DMS53 (cell line): ENCODE measurements at regions not wholly inside any gene's neighbourhood (a gene's known extent, or its start where the extent isn't known, plus 50 kb on each side); places are given as distances from the start of the nearest gene placed in this dataset.

ENCODE experiments used
- DNase-seq: peaks from one replicate; lab custom pipeline; 2025; lab: John Stamatoyannopoulos, UW

DNA sequence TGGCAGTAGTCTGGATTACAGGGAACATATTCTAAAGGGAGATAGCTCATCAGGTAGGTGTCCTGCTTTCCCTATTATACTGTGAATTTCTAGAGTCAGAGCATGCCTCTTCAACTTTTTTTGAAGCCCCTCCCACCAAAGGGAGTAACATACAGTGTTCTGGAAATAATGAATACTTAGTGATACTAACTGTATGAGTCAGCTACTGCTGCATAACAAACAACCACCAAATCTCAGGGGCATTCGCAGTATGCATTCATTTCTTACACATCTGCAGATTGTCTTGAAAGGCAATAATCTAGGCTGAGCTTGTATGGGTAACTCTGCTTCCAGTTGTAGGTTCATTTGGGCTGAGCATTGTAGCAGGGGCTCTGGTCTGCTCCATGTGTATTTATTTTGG lies 409.7 kb upstream of the SPRED2 start:
- DNase-seq = no peak

DNA sequence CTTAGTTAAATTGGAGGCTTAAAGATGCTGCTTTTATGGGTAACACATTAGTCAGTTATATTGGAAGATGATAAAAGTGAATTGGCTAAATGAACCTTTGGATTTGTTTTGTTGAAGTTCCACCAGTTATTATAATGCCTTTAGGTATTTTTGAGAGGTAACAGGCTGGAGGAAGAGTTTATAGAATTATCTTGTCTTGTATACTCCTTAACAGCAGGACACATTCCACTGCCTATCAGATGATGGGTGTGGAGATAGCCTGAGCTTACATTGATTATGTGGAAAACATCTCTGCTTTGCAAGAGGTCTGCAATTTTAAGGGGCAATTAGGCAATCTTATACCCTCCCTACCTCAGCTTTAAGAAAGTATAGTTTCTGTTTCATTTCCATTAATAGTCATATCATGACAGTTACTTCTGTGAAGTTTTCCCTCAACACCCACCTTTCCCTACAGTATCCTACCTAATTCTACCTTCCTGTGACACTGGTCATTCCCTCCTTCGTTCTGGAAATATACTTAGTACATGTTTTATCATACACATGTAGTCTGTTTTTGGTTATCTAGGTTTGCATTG lies 403.7 kb upstream of the SPRED2 start:
- no peak for DNase-seq

DNA sequence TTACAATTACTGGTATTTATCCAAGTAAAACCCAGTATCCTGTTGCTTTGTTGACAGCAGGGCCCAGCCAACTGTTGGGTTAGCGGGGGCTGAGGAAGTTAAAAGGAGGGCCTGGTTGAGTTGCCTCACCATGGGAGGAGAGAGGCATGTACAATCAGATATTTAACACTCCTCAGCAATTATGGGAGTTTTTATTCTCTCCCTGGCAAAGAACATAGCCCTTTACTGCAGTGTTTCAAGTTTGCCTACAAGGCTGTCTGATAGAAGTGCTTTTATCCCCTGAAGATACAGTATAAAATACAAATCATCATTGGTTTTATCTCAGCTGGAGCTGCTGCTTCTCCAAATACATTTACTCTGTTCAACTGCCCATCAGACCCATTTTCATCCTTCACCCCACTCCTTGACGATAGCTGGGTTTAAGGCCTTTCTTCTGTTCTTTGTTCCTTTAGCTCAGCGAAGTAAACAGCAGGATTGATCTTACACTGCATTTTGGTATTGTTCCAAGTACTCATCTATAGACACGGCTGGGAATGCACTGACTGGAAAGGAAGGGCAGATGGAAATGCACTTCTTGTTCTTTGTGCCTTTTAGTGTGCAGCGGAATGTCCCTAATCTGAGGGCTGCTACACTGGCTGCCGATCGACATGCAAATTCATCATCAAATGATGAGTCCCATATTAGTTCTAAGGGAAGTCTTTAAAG lies 402.5 kb upstream of the SPRED2 start:
- no peak for DNase-seq

DNA sequence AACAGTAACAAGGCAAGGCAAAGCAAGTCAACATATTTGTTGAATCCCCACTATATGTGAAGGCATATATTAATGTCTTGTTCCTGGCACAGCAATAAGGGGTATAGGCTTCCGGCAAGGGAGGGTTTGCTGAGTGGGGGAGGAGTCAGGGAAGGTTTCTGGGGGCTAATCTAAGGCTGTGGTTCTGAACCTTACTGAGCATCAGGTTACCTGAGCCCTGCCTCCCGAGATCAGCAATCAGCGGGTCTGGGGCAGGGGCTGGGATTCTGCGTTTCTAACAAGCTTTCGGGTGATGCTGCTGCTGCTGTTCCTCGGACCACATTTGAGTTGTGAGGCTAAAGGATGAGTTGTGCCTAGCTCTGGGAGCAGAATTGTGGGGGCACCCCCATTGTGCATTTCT lies 401.7 kb upstream of the SPRED2 start:
- DNase-seq = no peak

DNA sequence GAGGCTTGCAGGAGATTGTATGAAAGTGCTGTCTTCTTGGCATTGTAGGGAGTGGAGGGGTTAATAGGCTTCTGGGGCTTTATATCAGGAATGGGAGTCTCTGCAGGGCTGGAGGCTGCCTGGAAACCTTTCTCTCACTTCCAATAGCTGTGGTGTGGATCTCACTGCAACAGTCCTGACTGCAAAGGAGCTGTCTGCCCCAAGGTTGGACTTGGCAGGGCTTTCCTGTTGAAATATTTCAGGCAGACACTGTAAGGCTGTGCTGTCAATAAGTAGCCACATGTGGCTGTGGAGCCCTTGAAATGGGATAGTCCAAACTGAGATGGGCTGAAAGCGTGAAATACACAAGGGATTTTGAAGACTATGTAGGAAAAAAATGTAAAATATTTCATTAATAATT lies 399.1 kb upstream of the SPRED2 start:
- no peak for DNase-seq

DNA sequence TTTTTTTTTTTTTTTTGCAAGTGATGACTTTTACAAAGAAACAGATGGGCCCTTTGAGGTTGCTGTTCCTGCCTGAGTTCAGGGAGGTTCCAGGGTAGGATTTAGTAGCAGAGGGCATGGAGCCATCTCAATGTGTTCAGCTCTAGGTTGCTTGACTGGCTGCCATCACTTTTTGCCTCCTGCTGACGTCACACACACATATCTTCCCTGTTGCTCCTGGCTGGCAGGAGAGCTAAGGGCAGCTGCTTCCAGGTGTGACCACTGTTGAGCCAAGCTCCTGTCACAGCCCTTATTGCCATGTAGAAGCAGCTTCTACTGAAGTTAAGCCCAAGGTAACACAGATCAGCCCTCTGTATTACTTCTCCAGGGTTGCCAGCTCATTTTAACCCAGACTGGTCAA lies 394.2 kb upstream of the SPRED2 start:
- DNase-seq = no peak

DNA sequence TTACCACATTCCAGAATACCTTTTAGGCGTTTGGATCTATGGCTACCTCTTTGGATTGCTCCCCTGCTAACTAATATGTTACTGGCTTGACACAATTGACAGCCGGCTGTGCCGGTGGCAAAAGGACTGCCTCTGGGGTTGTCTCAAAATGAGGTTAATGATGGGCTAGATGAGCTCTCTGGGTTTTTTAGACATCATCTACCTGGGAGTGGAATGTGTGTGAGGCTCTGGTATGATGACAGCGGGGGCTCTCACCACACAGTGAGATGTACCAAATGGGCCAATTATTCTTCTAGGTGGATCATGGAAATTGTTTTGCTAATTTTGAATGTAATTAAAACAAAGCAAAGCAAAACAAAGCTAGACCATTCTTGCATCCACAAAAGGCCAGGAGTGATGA lies 391.1 kb upstream of the SPRED2 start:
- DNase-seq = no peak

DNA sequence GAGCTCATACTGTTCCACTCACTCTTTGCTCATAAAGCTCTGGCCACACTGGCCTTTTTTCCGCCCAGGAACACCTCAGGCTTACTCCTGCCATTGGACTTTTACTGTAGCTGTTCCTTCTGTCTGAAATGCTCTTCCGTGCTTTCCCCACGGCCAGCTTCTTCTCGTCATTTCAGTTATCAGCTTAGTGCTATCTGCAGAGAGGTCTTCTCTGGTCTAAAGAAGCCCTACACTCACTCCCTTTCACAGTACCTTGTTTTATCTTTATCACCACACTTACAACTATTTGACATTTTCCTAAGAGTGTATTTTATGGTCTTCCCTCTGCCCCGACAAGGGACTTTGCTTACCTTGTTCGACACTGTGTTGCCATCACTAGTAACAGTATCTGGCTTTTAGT lies 388.1 kb upstream of the SPRED2 start:
- no peak for DNase-seq

DNA sequence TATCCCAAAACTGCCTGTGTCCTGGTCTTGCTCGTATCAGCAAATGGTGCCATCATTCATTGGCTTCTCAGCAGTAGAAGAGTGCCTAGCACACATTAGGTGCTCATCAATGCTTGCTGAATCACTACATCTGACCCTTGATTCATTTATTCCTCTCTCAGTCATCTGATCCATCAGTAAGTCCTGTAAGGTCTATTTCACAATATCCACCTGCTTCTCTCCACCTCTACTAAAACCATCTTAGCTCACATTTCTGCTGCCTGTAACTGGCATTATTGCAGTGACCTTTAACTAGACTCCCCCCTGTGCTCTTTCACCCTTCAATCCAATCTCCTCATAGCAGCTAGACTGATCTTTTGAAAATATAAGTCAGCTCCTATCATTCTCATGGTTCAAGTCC lies 387.6 kb upstream of the SPRED2 start:
- DNase-seq = no peak

DNA sequence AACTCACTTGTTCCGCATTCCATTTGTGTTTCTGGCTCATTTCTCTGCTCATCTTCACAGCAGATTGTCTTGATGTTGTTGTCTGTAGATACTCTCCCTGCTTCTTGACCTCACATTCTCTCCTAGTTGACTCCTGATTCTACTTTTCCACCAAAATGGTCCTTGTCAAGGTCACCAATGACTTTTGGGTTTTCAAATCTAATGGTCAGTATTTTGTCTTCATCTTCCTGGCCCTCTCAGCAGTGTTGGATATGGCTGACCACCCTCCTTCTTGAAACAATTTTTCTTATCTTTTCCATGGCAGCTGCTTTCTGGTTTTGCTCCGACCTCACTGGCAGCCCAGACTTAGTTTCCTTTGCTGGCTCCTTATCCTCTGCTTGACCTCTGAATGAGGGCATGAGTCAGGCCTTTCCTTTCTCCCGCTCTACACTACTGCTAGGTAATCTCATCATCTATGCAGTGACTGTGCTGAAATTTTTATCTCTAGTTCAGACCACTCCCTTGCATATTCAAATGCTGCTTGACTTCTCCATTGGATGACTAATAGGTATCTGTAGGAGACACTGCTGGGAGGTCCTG lies 386.6 kb upstream of the SPRED2 start:
- no peak for DNase-seq

DNA sequence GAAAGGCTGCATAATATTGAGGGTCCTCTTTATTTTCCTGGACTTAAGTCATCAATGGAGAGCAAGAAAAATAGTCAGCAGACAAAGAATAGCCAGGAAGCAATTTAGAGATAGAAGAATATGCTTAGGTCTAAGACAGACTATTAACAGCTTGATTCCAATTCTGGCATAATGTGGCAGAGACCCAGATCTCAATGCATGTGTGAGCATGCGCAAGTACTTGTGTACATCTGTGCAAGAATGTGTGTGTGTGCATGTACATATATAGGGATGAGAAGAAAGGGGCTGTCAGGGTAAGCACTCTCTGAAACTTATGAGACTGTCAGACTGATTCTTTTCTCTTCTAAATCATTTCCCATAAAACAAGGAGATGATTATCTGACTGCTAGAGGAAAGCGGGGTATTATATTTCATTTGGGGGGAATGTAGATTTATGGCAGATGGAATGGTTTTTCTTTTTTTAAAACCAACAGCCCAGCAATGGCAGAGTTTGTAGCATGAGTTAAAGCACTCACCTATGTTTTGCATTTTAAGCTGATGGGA lies 381.3 kb upstream of the SPRED2 start:
- DNase-seq = no peak

DNA sequence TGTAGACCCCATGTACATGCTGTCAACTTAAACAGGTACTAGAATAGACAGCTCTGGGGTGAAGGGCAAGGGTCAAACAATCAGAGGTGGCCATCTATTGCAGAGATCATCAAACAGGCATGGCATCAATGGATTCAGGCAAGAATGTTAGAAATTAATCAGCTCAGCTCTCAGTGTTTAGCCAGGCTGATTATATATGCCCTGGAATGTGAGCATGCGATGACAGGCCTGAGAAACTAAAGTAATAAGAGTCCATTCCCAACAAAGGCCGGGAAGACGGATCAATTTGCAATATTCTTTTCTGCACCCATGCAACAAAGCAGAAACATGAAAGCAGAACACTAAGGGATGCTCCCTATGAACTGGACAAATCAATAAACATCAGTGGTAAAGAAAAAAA lies 380.5 kb upstream of the SPRED2 start:
- DNase-seq = no peak

DNA sequence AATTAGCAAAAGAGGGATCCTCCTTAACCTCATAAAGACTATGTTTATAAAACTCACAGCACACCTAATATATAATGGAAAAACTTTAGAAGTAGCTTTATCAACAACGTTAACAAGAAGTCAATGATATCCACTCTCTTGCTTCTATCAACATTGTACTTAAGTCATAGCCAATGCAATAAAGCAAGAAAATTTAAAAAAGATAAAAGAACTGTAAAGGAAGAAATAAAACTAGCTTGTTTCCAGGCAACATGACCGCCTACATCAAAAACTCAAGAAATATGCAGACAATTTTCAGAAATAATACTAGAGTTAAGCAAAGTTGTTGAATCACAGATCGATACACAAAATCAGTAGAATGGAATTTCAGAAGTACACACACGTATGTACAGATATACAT lies 375.5 kb upstream of the SPRED2 start:
- DNase-seq = no peak

DNA sequence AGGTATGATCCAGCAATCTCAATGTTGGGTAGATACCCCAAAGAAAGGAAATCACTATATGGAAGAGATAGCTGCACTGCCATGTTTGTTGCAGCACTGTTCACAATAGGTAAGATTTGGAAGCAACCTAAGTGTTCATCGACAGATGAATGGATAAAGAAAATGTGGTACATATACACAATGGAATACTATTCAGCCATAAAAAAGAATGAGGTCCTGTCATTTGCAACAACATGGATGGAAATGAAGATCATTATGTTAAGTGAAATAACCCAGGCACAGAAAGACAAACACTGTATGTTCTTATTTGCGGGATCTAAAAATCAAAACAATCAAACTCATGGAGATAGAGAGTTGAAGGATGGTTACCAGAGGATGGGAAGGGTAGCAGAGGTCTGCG lies 372.4 kb upstream of the SPRED2 start:
- no peak for DNase-seq

DNA sequence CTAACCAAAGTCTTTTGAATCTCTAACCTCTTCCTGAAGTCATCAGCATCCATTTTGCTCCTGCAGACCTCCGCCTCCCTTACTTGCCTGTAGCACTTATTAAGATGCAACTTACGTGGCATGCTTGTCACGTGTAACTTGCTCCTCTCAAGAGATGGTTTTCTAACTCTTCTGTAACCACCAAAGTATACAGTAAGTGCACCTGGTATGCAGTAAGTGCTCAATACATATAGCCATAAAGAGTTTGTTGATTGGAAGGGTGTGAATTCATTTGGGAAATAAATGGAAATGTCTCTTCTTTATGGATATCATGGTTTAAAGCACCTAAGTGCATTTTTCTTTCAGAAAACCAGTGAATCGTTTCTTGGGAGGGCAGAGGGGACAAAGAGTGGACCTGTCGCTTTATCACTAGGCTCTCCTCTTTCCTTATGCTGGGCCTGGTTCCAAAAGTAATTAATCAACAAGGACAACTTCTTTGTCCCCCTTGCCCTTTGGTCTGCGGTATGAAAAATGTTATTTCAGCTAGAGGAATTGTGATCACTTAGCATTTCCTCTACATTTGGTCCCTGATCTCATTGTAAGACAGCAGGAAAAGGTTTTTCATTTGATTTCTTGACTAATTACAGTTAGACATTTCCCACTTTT lies 370.0 kb upstream of the SPRED2 start:
- DNase-seq = no peak

DNA sequence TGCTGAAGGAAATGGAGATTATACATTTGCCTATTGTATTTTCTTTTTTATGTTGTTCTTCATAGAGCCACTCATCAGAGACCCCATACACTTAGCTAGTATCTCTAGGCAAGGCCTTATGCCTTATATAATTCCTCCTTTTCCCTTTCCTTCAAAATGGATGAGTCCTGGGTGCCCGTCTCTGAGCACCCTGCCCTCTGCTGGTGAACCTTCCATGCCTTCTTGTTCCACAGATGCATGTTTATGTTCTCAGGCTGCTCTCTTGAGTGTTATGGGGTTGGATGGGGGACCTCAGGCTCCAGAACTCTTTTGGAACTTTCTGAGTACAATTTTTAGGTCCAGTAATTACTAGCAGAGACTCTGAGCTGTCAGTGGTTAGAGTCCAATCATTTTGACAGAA lies 368.6 kb upstream of the SPRED2 start:
- DNase-seq = peak; percentile 64

DNA sequence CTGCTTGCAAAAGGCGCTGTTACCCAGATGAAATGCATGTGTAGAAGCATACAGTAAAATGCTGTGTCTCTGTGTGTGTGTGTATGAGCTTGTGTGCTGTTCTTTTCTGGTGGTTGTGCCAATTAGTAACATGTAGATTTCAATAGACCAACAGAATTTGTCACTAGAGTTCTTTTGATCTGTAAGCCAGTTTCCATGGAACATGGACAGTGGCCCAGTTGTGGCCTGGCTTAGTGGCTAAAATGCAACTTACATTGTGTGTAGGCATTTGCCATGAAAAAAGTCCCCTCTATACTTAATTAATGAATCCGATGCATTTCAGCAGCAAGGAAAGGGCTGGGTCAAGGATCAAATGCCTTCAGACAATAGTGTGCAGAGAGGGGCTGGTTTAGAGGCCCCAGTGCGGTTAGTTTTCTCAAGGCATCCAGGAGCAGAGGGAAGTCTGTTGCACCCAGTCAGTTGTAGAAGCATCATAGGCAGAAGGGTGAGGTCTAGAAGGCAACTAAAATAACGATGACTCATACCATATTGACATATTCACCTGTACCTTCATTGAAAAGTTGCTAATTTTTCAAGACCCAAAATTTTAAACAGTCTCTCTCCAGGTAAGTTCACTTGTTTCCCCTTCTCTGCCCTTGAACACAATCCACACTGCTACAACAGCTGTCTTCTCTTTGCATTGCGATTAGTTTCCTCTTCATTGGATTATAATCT lies 366.9 kb upstream of the SPRED2 start:
- DNase-seq = no peak

DNA sequence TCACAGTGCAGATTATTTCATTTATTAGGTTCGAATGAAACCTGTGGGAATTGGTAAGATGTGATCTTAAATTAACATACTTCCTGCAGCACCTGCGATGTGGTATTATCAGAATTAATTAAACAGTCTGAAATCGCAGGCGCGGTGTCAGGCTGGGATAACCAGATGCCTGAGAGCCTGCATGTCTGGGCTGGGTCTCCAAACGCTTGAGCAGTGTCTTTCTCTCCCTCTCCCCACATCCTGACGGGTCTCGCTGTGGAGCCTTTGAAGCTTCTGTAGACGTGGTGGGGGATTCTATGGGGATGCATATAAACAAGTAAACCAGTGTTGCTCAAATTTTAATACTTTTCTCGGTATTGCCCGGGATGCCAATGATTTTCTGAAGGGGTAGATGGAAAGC lies 366.2 kb upstream of the SPRED2 start:
- DNase-seq = no peak

DNA sequence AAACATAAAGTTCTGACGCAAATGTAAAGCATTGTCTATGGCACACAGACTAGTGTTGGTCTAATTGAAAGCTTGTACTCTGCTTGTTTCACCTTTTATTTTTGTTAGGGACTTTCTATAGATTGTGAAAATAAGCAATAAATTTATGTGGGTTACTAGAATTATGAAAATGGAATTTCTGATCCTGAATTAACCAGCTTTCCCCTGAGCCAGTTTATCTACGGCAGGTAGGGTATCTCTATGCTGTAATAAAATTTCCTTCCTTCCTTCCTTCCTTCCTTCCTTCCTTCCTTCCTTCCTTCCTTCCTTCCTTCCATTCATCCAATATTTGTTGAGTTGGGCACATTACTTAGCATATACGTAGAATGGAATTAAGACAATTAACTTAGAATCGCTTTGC lies 362.6 kb upstream of the SPRED2 start:
- no peak for DNase-seq

DNA sequence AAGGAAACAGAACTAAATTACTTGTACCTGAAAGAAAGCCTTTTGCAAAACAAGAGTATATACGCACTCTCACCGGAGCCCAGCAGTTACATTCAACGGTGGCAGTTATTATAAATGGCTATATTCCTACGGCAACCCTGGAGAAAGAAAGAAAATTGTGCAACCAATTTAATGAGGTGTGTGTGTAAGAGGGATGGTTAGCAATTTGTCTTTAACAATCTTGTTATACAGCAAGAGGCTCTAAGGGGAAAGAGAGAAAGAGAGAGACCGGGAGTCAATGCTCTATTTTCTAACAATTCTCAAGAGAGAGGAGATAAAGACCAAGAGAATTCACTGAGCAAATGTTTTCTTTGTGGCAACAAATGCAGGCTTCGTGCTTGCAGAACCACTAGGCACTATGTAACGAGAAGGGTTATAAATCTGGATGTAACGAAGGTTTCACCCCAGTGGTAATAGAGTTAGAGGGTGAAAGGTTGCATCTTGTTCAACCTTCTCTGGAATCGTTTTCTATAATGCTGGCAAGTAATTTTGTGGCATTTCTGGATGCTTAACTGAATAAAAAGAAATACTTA lies 359.1 kb upstream of the SPRED2 start:
- no peak for DNase-seq

DNA sequence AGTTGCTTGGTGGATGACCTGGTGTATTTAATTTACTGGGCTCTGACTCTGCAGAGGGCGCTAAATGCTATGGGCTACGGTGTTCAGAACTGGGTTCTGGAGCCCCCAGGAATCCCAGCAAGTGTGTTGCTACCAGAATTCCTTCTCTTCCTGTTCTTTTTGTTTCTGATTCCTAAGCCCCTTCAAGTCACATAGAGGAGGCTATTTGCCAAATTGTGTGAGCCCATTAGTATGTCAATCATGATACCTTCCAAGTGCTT lies 358.2 kb upstream of the SPRED2 start:
- no peak for DNase-seq

DNA sequence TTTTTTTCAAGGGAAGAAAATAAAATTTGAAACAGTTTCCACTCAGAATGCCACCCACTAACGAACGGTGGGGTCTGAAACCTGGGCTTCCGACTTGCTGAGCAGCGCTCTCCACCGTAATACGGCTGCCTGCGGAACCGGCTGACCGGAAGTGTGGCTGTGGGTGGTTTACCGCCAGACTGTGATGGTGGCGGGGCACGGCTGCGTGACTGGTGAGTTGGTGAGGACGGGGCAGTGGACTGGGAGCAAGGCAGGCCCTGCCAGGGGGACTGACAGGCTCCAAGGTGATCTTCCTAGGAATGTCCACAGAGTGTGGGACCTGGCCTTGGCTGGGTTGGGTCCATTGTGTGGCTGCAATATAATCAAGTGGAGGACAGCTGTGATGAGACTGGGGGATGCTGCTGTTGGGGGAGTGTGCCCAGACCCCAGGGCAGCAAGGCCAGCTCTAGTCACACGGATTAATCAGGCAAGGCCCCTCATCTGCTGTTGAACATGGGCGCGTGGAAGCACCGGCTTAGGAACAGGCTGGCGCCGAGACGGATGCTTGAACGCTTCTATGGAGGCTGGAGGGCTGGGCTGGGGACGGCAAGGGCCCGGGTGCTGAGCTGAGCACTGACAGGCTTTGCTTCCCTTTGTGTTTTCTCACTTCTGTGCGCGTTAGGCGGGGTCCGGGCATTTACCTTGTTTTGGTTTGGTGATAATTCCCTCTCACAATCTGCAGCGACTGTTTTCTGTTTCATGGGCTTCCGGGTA lies 357.7 kb upstream of the SPRED2 start:
- no peak for DNase-seq
